DND-41 (cell line): ENCODE measurements at regions not wholly inside any gene's neighbourhood (a gene's known extent, or its start where the extent isn't known, plus 50 kb on each side); places are given as distances from the start of the nearest gene placed in this dataset.

Source experiments
- ATAC-seq: fragments of 200-7000 bp; cut with Tn5 transposase; 3 replicates; pipeline ENCODE4 v1.9.1; 2021; ENCODE audit warnings: low read depth; ENCODE audit not compliant: insufficient read depth
- DNase-seq: peaks from one replicate; pipeline ENCODE4 v3.0.0-alpha.2; 2020
- H2AFZ ChIP-seq: 2 replicates; pipeline ENCODE4 v1.6.0; 2012; ENCODE audit warnings: low read depth, low read length
- H3K27ac ChIP-seq: 2 replicates; pipeline ENCODE4 v1.5.1; 2012; ENCODE audit warnings: low read length, inconsistent platforms
- H3K27me3 ChIP-seq: fragments of 200-600 bp; sonication (generic); 2 replicates; pipeline ENCODE4 v1.6.0; 2012; ENCODE audit warnings: low read length, mild to moderate bottlenecking, inconsistent platforms; ENCODE audit not compliant: insufficient read depth, poor library complexity
- H3K36me3 ChIP-seq: 2 replicates; pipeline ENCODE4 v1.5.1; 2012; ENCODE audit warnings: low read length, inconsistent platforms; ENCODE audit not compliant: insufficient read depth
- H3K4me1 ChIP-seq: 2 replicates; pipeline ENCODE4 v1.5.1; 2012; ENCODE audit warnings: mild to moderate bottlenecking, low read length; ENCODE audit not compliant: insufficient read depth
- H3K4me2 ChIP-seq: 2 replicates; pipeline ENCODE4 v1.6.0; 2012; ENCODE audit warnings: mild to moderate bottlenecking, moderate library complexity, low read length, inconsistent platforms; ENCODE audit not compliant: insufficient read depth
- H3K4me3 ChIP-seq, 2 experiments: fragments of 200-600 bp in 1 of 2; shearing (Covaris generic) in 1 of 2; 2 replicates each; pipeline ENCODE4 v1.5.1; 2012 to 2016; ENCODE audit warnings: inconsistent platforms in 2 of 2, low read length in 2 of 2, mild to moderate bottlenecking in 2 of 2, low read depth in 1 of 2, moderate library complexity in 1 of 2
- H3K79me2 ChIP-seq: 2 replicates; pipeline ENCODE4 v1.6.0; 2012; ENCODE audit warnings: low read length, inconsistent platforms; ENCODE audit not compliant: insufficient read depth
- H3K9ac ChIP-seq: 2 replicates; pipeline ENCODE4 v1.6.0; 2012; ENCODE audit warnings: low read depth, mild to moderate bottlenecking, inconsistent platforms, low read length, moderate library complexity
- H3K9me3 ChIP-seq: 2 replicates; pipeline ENCODE4 v1.5.1; 2012; ENCODE audit warnings: low read length, moderate library complexity, mild to moderate bottlenecking, inconsistent platforms; ENCODE audit not compliant: insufficient read depth, severe bottlenecking
- H4K20me1 ChIP-seq: 2 replicates; pipeline ENCODE4 v1.6.0; 2012; ENCODE audit warnings: low read length; ENCODE audit not compliant: insufficient read depth
- CTCF ChIP-seq: IDR thresholded peaks from 2 replicates; pipeline ENCODE4 v1.5.1; 2012; ENCODE audit warnings: borderline replicate concordance, low read length, moderate library complexity, mild to moderate bottlenecking; ENCODE audit not compliant: poor library complexity, severe bottlenecking; ENCODE audit errors: extremely low read depth
- EZH2 ChIP-seq: IDR thresholded peaks from 3 replicates; pipeline ENCODE4 v1.6.1; 2012; ENCODE audit warnings: borderline replicate concordance, low read depth, mild to moderate bottlenecking, moderate library complexity, low read length, inconsistent platforms; ENCODE audit not compliant: severe bottlenecking

DNA sequence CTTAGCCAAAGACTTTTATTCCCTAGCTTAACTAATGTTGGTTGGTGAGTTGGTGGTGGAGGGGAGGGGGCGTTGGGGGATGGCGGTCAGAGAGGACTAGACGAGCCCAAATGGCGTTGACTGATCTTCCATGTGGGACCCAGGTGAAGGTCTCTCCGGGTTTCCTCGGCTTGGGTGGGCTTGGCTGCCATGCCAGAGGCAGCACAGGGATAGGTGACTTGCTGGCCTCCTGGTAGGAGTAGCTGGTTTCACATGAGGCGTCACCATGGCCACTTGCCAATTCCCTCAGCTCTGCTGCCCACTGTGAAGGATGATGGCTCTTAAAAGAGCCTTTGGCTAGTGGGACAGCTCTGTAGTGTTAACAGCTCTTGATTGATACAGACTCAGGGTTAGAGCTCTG is 1337.0 kb upstream of the FAM98A start:
- Histone ChIP-seq H3K4me3 (no peak overlapping the region), H3K9ac (no peak overlapping the region), H4K20me1 (no peaks in the 10 kb centered on the region), H3K36me3 (no peaks in the 10 kb centered on the region), H3K27ac (no peak overlapping the region), H3K79me2 (no peaks in the 10 kb centered on the region), H3K4me1 (no peaks in the 10 kb centered on the region), H3K27me3 (no peaks in the 10 kb centered on the region), H3K9me3 (no peaks in the 10 kb centered on the region), H3K4me2 (no peak overlapping the region), H2AFZ (no peak overlapping the region)
- no peak for TF ChIP-seq CTCF
- TF ChIP-seq EZH2 = no peak
- no peak for DNase-seq
- ATAC-seq = no peak

DNA sequence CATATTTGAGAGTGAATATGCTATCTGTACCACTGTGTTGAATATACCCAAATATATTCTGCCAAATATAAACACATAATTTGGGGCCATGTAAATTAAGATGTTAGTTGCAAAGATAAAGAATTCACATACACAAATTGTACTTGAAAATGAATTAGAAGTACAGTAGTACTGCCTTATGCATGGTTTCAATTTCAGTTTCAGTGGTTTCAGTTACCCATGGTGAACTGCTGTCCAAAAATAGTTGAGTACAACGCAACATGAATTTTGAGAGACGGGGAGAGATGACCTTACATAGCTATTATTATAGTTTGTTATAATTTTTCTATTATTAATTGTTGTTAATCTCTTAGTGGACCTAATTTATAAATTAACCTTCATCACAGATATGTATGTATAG is 1313.0 kb upstream of the FAM98A start:
- H3K36me3 ChIP-seq = no peaks in the 10 kb centered on the region
- H3K27me3 ChIP-seq = no peaks in the 10 kb centered on the region
- H3K4me3 ChIP-seq = no peak overlapping the region
- DNase-seq = no peak
- ATAC-seq = no peak
- no peak overlapping the region for H3K4me2 ChIP-seq
- H3K79me2 ChIP-seq = no peaks in the 10 kb centered on the region
- H3K27ac ChIP-seq = no peak overlapping the region
- H4K20me1 ChIP-seq = no peaks in the 10 kb centered on the region
- no peak overlapping the region for H3K9ac ChIP-seq
- no peaks in the 10 kb centered on the region for H3K9me3 ChIP-seq
- H3K4me1 ChIP-seq = no peaks in the 10 kb centered on the region
- no peak overlapping the region for H2AFZ ChIP-seq
- no peak for TF ChIP-seq EZH2
- TF ChIP-seq CTCF = no peak

- DNase-seq = no peak
- H3K36me3 ChIP-seq = no peaks in the 10 kb centered on the region
- no peak overlapping the region for H3K4me3 ChIP-seq
- no peaks in the 10 kb centered on the region for H3K27me3 ChIP-seq
- no peak overlapping the region for H3K27ac ChIP-seq
- TF ChIP-seq EZH2 (no peak), CTCF (no peak)
- no peak for ATAC-seq
- no peaks in the 10 kb centered on the region for H3K79me2 ChIP-seq
- H3K9ac ChIP-seq = no peak overlapping the region
- H3K4me2 ChIP-seq = no peak overlapping the region
- H3K4me1 ChIP-seq = no peaks in the 10 kb centered on the region
- H4K20me1 ChIP-seq = no peaks in the 10 kb centered on the region
- H2AFZ ChIP-seq = no peak overlapping the region
- H3K9me3 ChIP-seq = no peaks in the 10 kb centered on the region
Measured at GRCh38 chr2:34909992-34910705, 1311.0 kb upstream of the FAM98A start.
